Transverse colon (tissue), 4 donors: ENCODE measurements at regions not wholly inside any gene's neighbourhood (a gene's known extent, or its start where the extent isn't known, plus 50 kb on each side); places are given as distances from the start of the nearest gene placed in this dataset.

Source experiments
- DNase-seq: peaks from one replicate; pipeline ENCODE4 v3.0.0-alpha.2; 2019
- H3K27ac ChIP-seq, 4 donors: fragments of 200-600 bp; sonication (generic); 2 replicates each; pipeline ENCODE4 v1.5.1; 2016 to 2018; ENCODE audit warnings: inconsistent platforms in 4 of 4
- H3K27me3 ChIP-seq: fragments of 200-600 bp; sonication (generic); 2 replicates; pipeline ENCODE4 v1.5.1; 2017; ENCODE audit warnings: inconsistent platforms
- H3K36me3 ChIP-seq, 4 donors: fragments of 200-600 bp; sonication (generic); 2 replicates each; pipeline ENCODE4 v1.5.1; 2017 to 2019; ENCODE audit warnings: inconsistent platforms in 4 of 4
- H3K4me1 ChIP-seq, 4 donors: fragments of 200-600 bp; sonication (generic); 2 replicates each; pipeline ENCODE4 v1.5.1; 2017 to 2020; ENCODE audit warnings: inconsistent platforms in 4 of 4
- H3K4me3 ChIP-seq, 4 donors: fragments of 200-600 bp; sonication (generic); 1 replicate in 1 of 4; 2 replicates in 3 of 4; pipeline versions ENCODE4 v1.5.1 to v1.6.1; 2017 to 2019; ENCODE audit warnings: inconsistent platforms in 4 of 4
- H3K9me3 ChIP-seq, 2 donors: fragments of 200-600 bp; sonication (generic); 2 replicates each; pipeline ENCODE4 v1.5.1; 2017 to 2019; ENCODE audit warnings: inconsistent platforms in 2 of 2
- CTCF ChIP-seq, 5 experiments: fragments of 200-600 bp in 3 of 5; fragments of 450-650 bp in 2 of 5; sonication (generic) in 3 of 5; IDR thresholded peaks; 1 replicate in 2 of 5; 2 replicates in 3 of 5; pipeline ENCODE4 v1.5.1; 2016 to 2017; ENCODE audit warnings: antibody characterized with exemption in 5 of 5, inconsistent platforms in 3 of 5, mild to moderate bottlenecking in 2 of 5, moderate library complexity in 1 of 5
- EP300 ChIP-seq: sonication (generic); formaldehyde crosslinking; IDR thresholded peaks from one replicate; pipeline ENCODE4 v1.6.1; 2017; ENCODE audit warnings: antibody characterized with exemption, low read depth
- POLR2A ChIP-seq: fragments of 450-650 bp; IDR thresholded peaks from one replicate; pipeline ENCODE4 v1.6.1; 2016; ENCODE audit warnings: antibody characterized with exemption, mild to moderate bottlenecking, moderate library complexity
- POLR2AphosphoS5 ChIP-seq, 3 donors: sonication (generic); formaldehyde crosslinking; IDR thresholded peaks; one replicate each; pipeline ENCODE4 v1.6.1; 2016; ENCODE audit warnings: antibody characterized with exemption in 3 of 3
- whole genome bisulfite sequencing, 2 donors: methylation state at CpG; one replicate each; pipeline ENCODE4 v1.1.5; 2018; ENCODE audit warnings: low coverage in 1 of 2; 5-methylcytosine and 5-hydroxymethylcytosine counted together
- in situ Hi-C, 4 donors: fragments of 200-750 bp; cut with MboI; loops; one replicate each; pipeline versions ENCODE4 v1.15.0 to v1.15.1; 2017; ENCODE audit warnings: low sequenced_read_pairs in 3 of 4, low pct_ligation_motif_present in 1 of 4, low pct_unique_long_range_greater_than_20kb in 1 of 4
- intact Hi-C: fragments of 100-400 bp; cut with DNase I; formaldehyde crosslinking; loops from one replicate; pipeline ENCODE4 v1.15.1; 2023; ENCODE audit warnings: low total_unique reads

GRCh38 chr2:215794829-215795546, 218.4 kb downstream of the MREG start:
- Histone ChIP-seq H3K36me3 (no peaks in the 10 kb centered on the region), H3K27ac (peak overlapping the region in 1 of 4 donors; percentile 62), H3K4me1 (peaks cover 0 to 19% (median 5%) of the 10 kb centered on the region in 4 donors), H3K4me3 (no peak overlapping the region), H3K27me3 (no peaks in the 10 kb centered on the region), H3K9me3 (no peaks in the 10 kb centered on the region)
- in situ Hi-C loops: no loop called here
- intact Hi-C loops: loop anchor here (5.0 kb wide), 1 partner anchor 207 kb away; no protein-coding TSS in a partner anchor
- TF ChIP-seq POLR2A (no peak), EP300 (no peak), CTCF (IDR thresholded peaks at IDR 0.05) (no peak), POLR2AphosphoS5 (IDR thresholded peaks at IDR 0.05) (no peak)
- 71 to 84% methylated on average over 4 to 5 of the region's 5 CpGs for WGBS, 2 donors
- no peak for DNase-seq

- H3K36me3 ChIP-seq: no peaks in the 10 kb centered on the region
- H3K27ac ChIP-seq: peak overlapping the region; percentile 6 to 62 (median 34)
- intact Hi-C loops: loop anchor here (5.0 kb wide), 1 partner anchor 208 kb away; no protein-coding TSS in a partner anchor
- TF ChIP-seq POLR2AphosphoS5 (IDR thresholded peaks at IDR 0.05): no peak
- no peak for TF ChIP-seq CTCF (IDR thresholded peaks at IDR 0.05)
- TF ChIP-seq EP300: no peak
- no peak for TF ChIP-seq POLR2A
- peak; percentile 16 for DNase-seq
- WGBS, 2 donors: 68 to 71% methylated on average over 3 of the region's 3 CpGs
- H3K4me1 ChIP-seq: peaks cover 0 to 19% (median 5%) of the 10 kb centered on the region in 4 donors
- in situ Hi-C loops: no loop called here
- H3K4me3 ChIP-seq: no peak overlapping the region
- H3K9me3 ChIP-seq: no peaks in the 10 kb centered on the region
- H3K27me3 ChIP-seq: no peaks in the 10 kb centered on the region
These were observed 219.4 kb downstream of the MREG start for GRCh38 chr2:215793747-215794595.

- no peaks in the 10 kb centered on the region for H3K36me3 ChIP-seq
- DNase-seq: no peak
- H3K9me3 ChIP-seq: no peaks in the 10 kb centered on the region
- H3K4me1 ChIP-seq: peaks cover 0 to 19% (median 8%) of the 10 kb centered on the region in 4 donors
- TF ChIP-seq EP300: no peak
- no peak for TF ChIP-seq POLR2A
- TF ChIP-seq POLR2AphosphoS5 (IDR thresholded peaks at IDR 0.05): no peak
- no peak for TF ChIP-seq CTCF (IDR thresholded peaks at IDR 0.05)
- WGBS, 2 donors: 89% methylated on average over 4 of the region's 4 CpGs; no CpG with 5 or more reads in 1 of the 2 donors
- in situ Hi-C loops: no loop called here
- H3K27me3 ChIP-seq: no peaks in the 10 kb centered on the region
- intact Hi-C loops: loop anchor here (5.0 kb wide), 1 partner anchor 211 kb away; no protein-coding TSS in a partner anchor
- H3K27ac ChIP-seq: no peak overlapping the region
- H3K4me3 ChIP-seq: no peak overlapping the region
These were observed 221.8 kb downstream of the MREG start for GRCh38 chr2:215791481-215791937.
